Mesendoderm (in vitro differentiated cells): ENCODE measurements at regions not wholly inside any gene's neighbourhood (a gene's known extent, or its start where the extent isn't known, plus 50 kb on each side); places are given as distances from the start of the nearest gene placed in this dataset.

Experiments
- DNase-seq: peaks from one replicate; pipeline ENCODE4 v3.0.0; 2013
- H2AK5ac ChIP-seq: 2 replicates; pipeline ENCODE4 v1.6.1; 2013; ENCODE audit warnings: low read length, inconsistent platforms
- H2BK120ac ChIP-seq: 2 replicates; pipeline ENCODE4 v1.6.1; 2013; ENCODE audit warnings: low read depth, mild to moderate bottlenecking, low read length, moderate library complexity, mixed read lengths
- H2BK15ac ChIP-seq: replicated peaks from 2 replicates; pipeline ENCODE4 v1.6.1; 2013; ENCODE audit warnings: low read depth, mild to moderate bottlenecking, moderate library complexity
- H2BK5ac ChIP-seq: 2 replicates; pipeline ENCODE4 v1.6.1; 2013; ENCODE audit warnings: low read length, inconsistent platforms
- H3K18ac ChIP-seq: 2 replicates; pipeline ENCODE4 v1.6.1; 2013; ENCODE audit warnings: mild to moderate bottlenecking, low read length, mixed read lengths
- H3K23ac ChIP-seq: one replicate; pipeline ENCODE4 v1.6.1; 2013; ENCODE audit warnings: low read length
- H3K27ac ChIP-seq: 2 replicates; pipeline ENCODE4 v1.5.1; 2013; ENCODE audit warnings: low read depth, mild to moderate bottlenecking, inconsistent platforms, low read length, moderate library complexity
- H3K27me3 ChIP-seq: 2 replicates; pipeline ENCODE4 v1.6.1; 2013; ENCODE audit warnings: low read length, control low read depth, mild to moderate bottlenecking, inconsistent platforms; ENCODE audit not compliant: insufficient read depth, poor library complexity
- H3K36me3 ChIP-seq: 2 replicates; pipeline ENCODE4 v1.6.1; 2013; ENCODE audit warnings: low read length, inconsistent platforms; ENCODE audit not compliant: control insufficient read depth, insufficient read depth
- H3K4ac ChIP-seq: one replicate; pipeline ENCODE4 v1.6.1; 2013; ENCODE audit warnings: low read depth, mild to moderate bottlenecking, low read length, moderate library complexity
- H3K4me1 ChIP-seq: 2 replicates; pipeline ENCODE4 v1.6.1; 2013; ENCODE audit warnings: low read depth, low read length, inconsistent platforms; ENCODE audit not compliant: control insufficient read depth
- H3K4me2 ChIP-seq: 2 replicates; pipeline ENCODE4 v1.6.1; 2013; ENCODE audit warnings: low read length
- H3K4me3 ChIP-seq: 2 replicates; pipeline ENCODE4 v1.5.1; 2013; ENCODE audit warnings: mild to moderate bottlenecking, low read length
- H3K56ac ChIP-seq: one replicate; pipeline ENCODE4 v1.6.1; 2013; ENCODE audit warnings: low read length
- H3K79me1 ChIP-seq: 2 replicates; pipeline ENCODE4 v1.6.1; 2013; ENCODE audit warnings: low read length, inconsistent platforms
- H3K79me2 ChIP-seq: 2 replicates; pipeline ENCODE4 v1.6.1; 2013; ENCODE audit warnings: mild to moderate bottlenecking, low read length; ENCODE audit not compliant: control insufficient read depth, insufficient read depth
- H3K9ac ChIP-seq: 2 replicates; pipeline ENCODE4 v1.6.1; 2013; ENCODE audit warnings: low read length, inconsistent platforms
- H4K5ac ChIP-seq: one replicate; pipeline ENCODE4 v1.6.1; 2013; ENCODE audit warnings: low read length
- H4K8ac ChIP-seq: one replicate; pipeline ENCODE4 v1.6.1; 2013; ENCODE audit warnings: low read depth, mild to moderate bottlenecking, control low read depth, low read length, moderate library complexity
- WGBS: extraction: QIAGEN DNeasy Blood & Tissue Kit; methylation state at CpG from one replicate; pipeline ENCODE4 v1.1.7; 2013; ENCODE audit warnings: low lambda C conversion rate, missing lambda C conversion rate; ENCODE audit not compliant: insufficient coverage; ENCODE audit errors: extremely low coverage; 5-methylcytosine and 5-hydroxymethylcytosine counted together

DNA sequence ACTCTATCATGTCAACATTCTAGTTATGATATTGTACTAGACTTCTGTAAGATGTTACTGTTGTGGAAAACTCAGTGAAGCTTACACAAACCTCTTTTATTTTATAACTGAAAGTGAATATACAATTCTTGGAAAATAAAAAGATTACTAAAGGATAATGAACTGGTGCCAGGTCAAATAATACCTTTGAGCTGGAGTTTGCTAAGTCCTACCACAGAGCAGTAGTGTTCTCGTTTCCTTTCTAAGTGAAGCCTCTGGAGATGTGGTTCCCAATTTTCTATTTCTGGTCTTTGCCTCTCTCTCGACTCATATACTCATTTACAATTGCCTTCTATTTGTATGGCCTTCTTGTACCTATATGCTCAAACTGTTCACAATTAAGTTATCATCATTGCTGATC lies 942.9 kb downstream of the SQOR start:
- Histone ChIP-seq H3K23ac (no peak overlapping the region), H3K4me3 (no peak overlapping the region), H2BK5ac (no peak overlapping the region), H3K9ac (no peak overlapping the region), H2AK5ac (no peak overlapping the region), H4K5ac (no peak overlapping the region), H3K27me3 (no peaks in the 10 kb centered on the region), H3K79me1 (no peaks in the 10 kb centered on the region), H3K36me3 (no peaks in the 10 kb centered on the region), H4K8ac (no peak overlapping the region), H3K79me2 (no peaks in the 10 kb centered on the region), H3K4me2 (no peak overlapping the region), H3K56ac (no peak overlapping the region), H3K27ac (no peak overlapping the region), H2BK15ac (no peak overlapping the region), H3K4ac (no peak overlapping the region), H3K4me1 (no peaks in the 10 kb centered on the region), H2BK120ac (no peak overlapping the region), H3K18ac (no peak overlapping the region)
- DNase-seq, result no peak
- WGBS, result no CpG with 5 or more reads among the region's 2 CpGs

DNA sequence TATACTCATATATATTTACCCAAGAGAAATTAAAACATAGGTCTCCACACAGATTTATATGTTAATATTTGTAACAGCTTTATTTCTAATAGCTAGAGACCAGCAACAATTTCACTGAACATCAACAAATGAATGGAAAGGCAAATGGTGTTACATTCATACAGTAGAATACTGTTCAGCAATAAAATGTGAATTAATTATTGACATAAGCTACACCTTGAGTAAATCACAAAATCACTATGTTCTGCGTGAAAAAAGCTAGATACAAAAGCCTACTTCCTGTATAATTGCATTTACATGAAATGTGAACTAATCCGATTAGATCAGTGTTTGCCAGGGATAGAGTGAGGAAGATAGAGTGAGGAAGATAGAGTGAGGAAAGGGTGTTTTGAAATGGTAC lies 945.7 kb downstream of the SQOR start:
- Histone ChIP-seq H3K23ac (no peak overlapping the region), H3K36me3 (no peaks in the 10 kb centered on the region), H3K4me1 (no peaks in the 10 kb centered on the region), H2BK15ac (no peak overlapping the region), H4K5ac (no peak overlapping the region), H3K4me2 (no peak overlapping the region), H3K79me2 (no peaks in the 10 kb centered on the region), H3K4me3 (no peak overlapping the region), H2AK5ac (no peak overlapping the region), H3K27me3 (no peaks in the 10 kb centered on the region), H3K18ac (no peak overlapping the region), H2BK5ac (no peak overlapping the region), H3K27ac (no peak overlapping the region), H3K9ac (no peak overlapping the region), H3K79me1 (no peaks in the 10 kb centered on the region), H4K8ac (no peak overlapping the region), H3K4ac (no peak overlapping the region), H2BK120ac (no peak overlapping the region), H3K56ac (no peak overlapping the region)
- WGBS, result no CpG with 5 or more reads among the region's 2 CpGs
- no peak for DNase-seq

DNA sequence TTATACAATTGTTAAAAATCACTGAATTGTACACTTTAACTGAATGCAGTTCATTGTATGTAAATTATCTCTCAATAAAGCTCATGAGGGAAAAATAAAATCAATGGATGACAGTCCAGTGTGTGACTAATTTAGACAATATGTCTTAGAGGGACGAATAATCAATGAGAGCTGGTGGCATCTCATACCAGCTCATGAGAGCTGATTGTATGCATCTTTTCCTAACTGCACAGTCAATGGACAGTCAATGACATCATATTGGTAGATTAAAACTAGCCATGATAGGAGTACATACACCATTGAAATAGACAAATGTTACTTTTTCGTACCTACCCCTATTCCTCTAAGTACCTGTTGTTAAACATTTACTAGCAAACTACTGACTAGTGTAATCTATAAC lies 946.1 kb downstream of the SQOR start:
- no peak overlapping the region for H3K56ac ChIP-seq

DNA sequence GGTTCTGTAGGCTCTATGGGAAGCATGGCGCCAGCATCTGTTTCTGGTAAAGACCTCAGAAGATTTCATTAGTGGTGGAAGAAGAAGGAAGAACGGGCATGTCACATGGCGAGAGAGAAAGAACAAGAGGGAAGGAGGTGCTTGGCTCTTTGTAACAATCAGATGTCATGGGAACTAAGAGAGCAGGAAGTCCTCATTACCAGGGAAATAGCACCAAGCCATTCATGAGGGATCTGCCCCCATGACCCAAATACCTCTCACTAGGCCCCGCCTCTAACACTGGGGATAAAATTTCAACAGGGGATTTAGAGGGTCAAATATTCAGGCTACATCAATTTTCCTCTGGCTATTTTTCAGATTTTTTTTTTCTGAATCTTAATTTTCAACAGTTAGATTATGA lies 954.3 kb downstream of the SQOR start:
- WGBS, result no CpG with 5 or more reads among the region's 4 CpGs
- Histone ChIP-seq H2BK5ac (no peak overlapping the region), H3K4me1 (no peaks in the 10 kb centered on the region), H3K4ac (no peak overlapping the region), H3K23ac (no peak overlapping the region), H4K5ac (no peak overlapping the region), H3K4me2 (no peak overlapping the region), H3K27ac (no peak overlapping the region), H3K18ac (no peak overlapping the region), H3K79me1 (no peaks in the 10 kb centered on the region), H2AK5ac (no peak overlapping the region), H3K4me3 (no peak overlapping the region), H3K56ac (no peak overlapping the region), H3K36me3 (no peaks in the 10 kb centered on the region), H2BK120ac (no peak overlapping the region), H3K27me3 (no peaks in the 10 kb centered on the region), H4K8ac (no peak overlapping the region), H2BK15ac (no peak overlapping the region), H3K79me2 (no peaks in the 10 kb centered on the region), H3K9ac (no peak overlapping the region)
- peak; percentile 42 for DNase-seq

More for the DNA sequence above, 946.1 kb downstream of the SQOR start:
- Histone ChIP-seq H3K36me3 (no peaks in the 10 kb centered on the region), H3K79me1 (no peaks in the 10 kb centered on the region), H3K9ac (no peak overlapping the region), H3K4me2 (no peak overlapping the region), H3K4ac (no peak overlapping the region), H4K8ac (no peak overlapping the region), H2BK120ac (no peak overlapping the region), H2BK15ac (no peak overlapping the region), H4K5ac (no peak overlapping the region), H3K18ac (no peak overlapping the region), H3K4me1 (no peaks in the 10 kb centered on the region), H3K79me2 (no peaks in the 10 kb centered on the region), H3K27me3 (no peaks in the 10 kb centered on the region), H3K23ac (no peak overlapping the region), H3K27ac (no peak overlapping the region), H2AK5ac (no peak overlapping the region), H3K4me3 (no peak overlapping the region), H2BK5ac (no peak overlapping the region)
- WGBS, result no CpG with 5 or more reads among the region's 2 CpGs
- no peak for DNase-seq

DNA sequence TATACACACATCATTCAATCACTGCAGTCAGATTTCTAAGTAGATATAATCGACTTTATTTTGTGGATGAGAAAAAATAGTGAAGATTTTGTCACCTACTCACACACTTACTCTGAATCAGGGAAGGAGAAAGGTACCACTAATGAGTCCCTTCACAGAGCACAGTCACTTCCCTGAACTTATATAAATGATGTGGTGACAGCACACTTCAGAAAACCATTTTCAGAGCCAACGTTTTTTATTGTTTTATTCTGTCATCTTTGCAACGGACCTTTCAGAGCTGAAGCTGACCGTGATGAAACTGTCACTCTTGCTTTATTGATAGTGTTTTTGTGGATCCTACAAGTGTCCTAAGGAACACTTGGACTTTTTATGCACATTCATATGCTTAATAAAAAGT lies 956.6 kb downstream of the SQOR start:
- DNase-seq, result no peak
- no peak overlapping the region for H3K9ac ChIP-seq
- no peak overlapping the region for H3K4me2 ChIP-seq
- H3K27ac ChIP-seq, result no peak overlapping the region
- H3K4me1 ChIP-seq, result no peaks in the 10 kb centered on the region
- no peak overlapping the region for H3K56ac ChIP-seq
- H3K79me2 ChIP-seq, result no peaks in the 10 kb centered on the region
- H3K4me3 ChIP-seq, result no peak overlapping the region
- H2BK15ac ChIP-seq, result no peak overlapping the region
- WGBS, result no CpG with 5 or more reads among the region's 4 CpGs
- H2BK5ac ChIP-seq, result no peak overlapping the region
- H4K8ac ChIP-seq, result no peak overlapping the region
- no peak overlapping the region for H3K4ac ChIP-seq
- H3K23ac ChIP-seq, result no peak overlapping the region
- no peak overlapping the region for H3K18ac ChIP-seq
- no peaks in the 10 kb centered on the region for H3K79me1 ChIP-seq
- no peak overlapping the region for H2BK120ac ChIP-seq
- no peaks in the 10 kb centered on the region for H3K36me3 ChIP-seq
- no peak overlapping the region for H4K5ac ChIP-seq
- no peaks in the 10 kb centered on the region for H3K27me3 ChIP-seq
- H2AK5ac ChIP-seq, result no peak overlapping the region

DNA sequence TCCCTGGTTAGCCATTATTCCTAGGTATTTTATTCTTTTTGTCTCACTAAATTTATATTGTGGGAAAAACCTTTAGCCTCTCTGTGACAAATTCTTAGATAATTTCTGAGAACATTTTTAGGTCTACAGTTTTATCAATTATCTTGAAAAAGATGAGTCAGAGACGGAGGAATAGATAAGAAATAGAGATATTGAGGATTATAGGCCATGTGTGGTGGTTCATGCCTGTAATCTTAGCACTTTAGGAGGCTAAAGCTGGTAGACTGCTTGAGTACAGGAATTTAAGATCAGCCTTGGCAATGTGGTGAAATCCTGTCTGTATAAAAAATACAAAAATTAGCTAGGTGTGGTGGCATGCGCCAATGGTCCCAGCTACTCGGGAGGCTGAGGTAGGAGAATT lies 960.2 kb downstream of the SQOR start:
- H3K27me3 ChIP-seq, result no peaks in the 10 kb centered on the region
- H3K79me1 ChIP-seq, result no peaks in the 10 kb centered on the region
- no peak overlapping the region for H2BK5ac ChIP-seq
- H3K36me3 ChIP-seq, result no peaks in the 10 kb centered on the region
- no peak overlapping the region for H4K8ac ChIP-seq
- H4K5ac ChIP-seq, result no peak overlapping the region
- no peak overlapping the region for H3K27ac ChIP-seq
- no CpG with 5 or more reads among the region's 3 CpGs for WGBS
- H2BK120ac ChIP-seq, result no peak overlapping the region
- H3K4ac ChIP-seq, result no peak overlapping the region
- peak; percentile 2 for DNase-seq
- no peaks in the 10 kb centered on the region for H3K4me1 ChIP-seq
- no peak overlapping the region for H2AK5ac ChIP-seq
- H3K18ac ChIP-seq, result no peak overlapping the region
- H3K9ac ChIP-seq, result no peak overlapping the region
- no peak overlapping the region for H3K56ac ChIP-seq
- H3K23ac ChIP-seq, result no peak overlapping the region
- no peak overlapping the region for H3K4me3 ChIP-seq
- no peak overlapping the region for H3K4me2 ChIP-seq
- H3K79me2 ChIP-seq, result no peaks in the 10 kb centered on the region
- H2BK15ac ChIP-seq, result no peak overlapping the region
